HUES48 (cell line): ENCODE measurements at regions not wholly inside any gene's neighbourhood (a gene's known extent, or its start where the extent isn't known, plus 50 kb on each side); places are given as distances from the start of the nearest gene placed in this dataset.

Experiments
- H3K27ac ChIP-seq: one replicate; pipeline ENCODE4 v1.7.0; 2013; ENCODE audit warnings: low read depth, low read length, inconsistent platforms
- H3K27me3 ChIP-seq: 2 replicates; pipeline ENCODE4 v1.6.1; 2013; ENCODE audit warnings: mild to moderate bottlenecking, low read length; ENCODE audit not compliant: control insufficient read depth, insufficient read depth
- H3K36me3 ChIP-seq: 2 replicates; pipeline ENCODE4 v1.6.1; 2013; ENCODE audit warnings: low read length; ENCODE audit not compliant: control insufficient read depth, insufficient read depth
- H3K4me1 ChIP-seq: 2 replicates; pipeline ENCODE4 v1.6.1; 2013; ENCODE audit warnings: mild to moderate bottlenecking, low read length; ENCODE audit not compliant: control insufficient read depth, insufficient read depth
- H3K4me3 ChIP-seq: 2 replicates; pipeline ENCODE4 v1.5.1; 2013; ENCODE audit warnings: mild to moderate bottlenecking, low read depth, low read length
- H3K9ac ChIP-seq: 2 replicates; pipeline ENCODE4 v1.6.1; 2013; ENCODE audit warnings: mild to moderate bottlenecking, low read depth, low read length, moderate library complexity
- H3K9me3 ChIP-seq: 2 replicates; pipeline ENCODE4 v1.6.1; 2013; ENCODE audit warnings: low read length; ENCODE audit not compliant: control insufficient read depth, insufficient read depth

DNA sequence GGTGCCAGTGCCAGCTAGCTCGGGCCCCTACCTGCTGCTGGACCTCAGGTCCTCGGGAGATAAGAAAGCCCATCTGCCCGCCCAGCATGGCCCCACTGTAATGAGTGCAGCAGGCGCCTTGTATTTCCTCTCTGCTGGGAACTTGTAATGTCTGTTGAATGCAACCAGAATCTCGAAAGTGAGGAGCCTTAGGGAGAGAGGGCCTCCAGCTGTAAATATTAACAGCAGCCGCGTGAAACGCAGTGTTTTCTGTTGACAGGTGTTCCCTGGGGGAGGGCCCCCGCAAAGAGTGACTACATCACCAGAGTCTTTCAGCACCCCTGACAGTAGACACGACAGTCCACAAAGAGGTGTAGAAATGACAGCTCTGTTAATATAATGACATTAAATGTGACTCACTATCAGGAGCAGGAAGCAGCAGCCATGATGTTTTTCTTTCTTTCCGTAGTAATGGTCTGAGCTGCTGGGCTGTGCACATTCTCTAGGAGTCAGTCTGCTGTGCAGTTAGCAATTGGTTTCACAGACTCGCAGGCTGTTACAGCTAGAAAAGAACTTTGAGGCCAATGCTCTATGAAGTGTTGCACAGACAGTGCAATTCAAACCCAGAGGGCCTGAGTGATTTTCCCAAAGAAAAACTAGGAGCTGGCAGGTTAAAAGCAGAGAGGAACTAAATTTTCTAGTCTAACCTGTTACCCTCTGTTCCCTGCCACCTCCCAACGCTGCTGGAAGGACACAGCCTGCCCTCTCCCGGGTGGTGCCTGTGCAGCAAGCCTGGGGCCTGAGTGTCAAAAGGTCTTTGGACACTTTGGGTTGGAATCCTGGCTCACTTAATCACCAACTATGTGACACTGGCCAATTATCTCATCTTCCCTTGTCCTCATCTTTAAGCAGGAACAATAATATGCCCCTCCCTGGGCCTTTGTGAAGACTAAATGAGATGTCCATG is 58.6 kb upstream of the WASF3 start:
- Histone ChIP-seq H3K27ac (no peak overlapping the region), H3K27me3 (no peaks in the 10 kb centered on the region), H3K9me3 (no peaks in the 10 kb centered on the region), H3K9ac (no peak overlapping the region), H3K36me3 (no peaks in the 10 kb centered on the region), H3K4me3 (no peak overlapping the region), H3K4me1 (0 out of 2 replicates have a peak, but pooled peaks cover 8% of the 10 kb centered on the region)

DNA sequence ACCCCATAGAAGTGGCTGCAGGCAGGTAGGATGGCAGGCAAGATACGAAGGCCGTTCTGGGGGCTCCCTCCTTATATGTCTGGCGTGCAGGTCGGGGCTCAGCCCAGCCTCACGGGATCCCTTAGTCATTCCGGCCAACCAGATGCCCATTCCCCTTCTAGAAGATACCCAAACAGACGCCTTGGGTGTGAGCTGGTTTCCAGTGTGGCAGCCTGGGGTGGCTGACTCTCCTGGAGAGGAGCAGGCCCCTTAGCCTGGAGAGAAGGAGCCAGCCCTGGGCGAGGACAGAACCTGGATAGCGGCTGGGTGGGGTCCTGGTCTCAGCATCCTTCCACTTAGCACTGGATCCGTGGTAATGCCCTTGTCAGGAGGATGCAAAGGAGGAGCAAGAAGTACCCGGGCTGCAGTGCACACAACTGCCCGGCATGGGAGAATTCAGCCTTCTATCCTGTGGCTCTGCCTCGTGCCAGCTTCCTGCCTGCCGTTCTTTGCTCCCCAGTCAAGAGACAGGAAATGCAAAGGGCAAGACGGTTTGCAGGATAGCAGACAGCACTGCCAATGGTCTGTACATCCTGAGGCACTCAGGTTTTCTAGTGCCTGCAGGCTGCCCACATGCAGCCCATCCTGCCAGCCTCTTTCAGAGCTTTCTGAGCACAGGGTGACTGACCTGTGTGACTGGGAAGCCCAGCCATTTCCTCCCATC is 56.7 kb upstream of the WASF3 start:
- 0 out of 2 replicates have a peak, but pooled peaks cover 4% of the 10 kb centered on the region for H3K4me1 ChIP-seq

DNA sequence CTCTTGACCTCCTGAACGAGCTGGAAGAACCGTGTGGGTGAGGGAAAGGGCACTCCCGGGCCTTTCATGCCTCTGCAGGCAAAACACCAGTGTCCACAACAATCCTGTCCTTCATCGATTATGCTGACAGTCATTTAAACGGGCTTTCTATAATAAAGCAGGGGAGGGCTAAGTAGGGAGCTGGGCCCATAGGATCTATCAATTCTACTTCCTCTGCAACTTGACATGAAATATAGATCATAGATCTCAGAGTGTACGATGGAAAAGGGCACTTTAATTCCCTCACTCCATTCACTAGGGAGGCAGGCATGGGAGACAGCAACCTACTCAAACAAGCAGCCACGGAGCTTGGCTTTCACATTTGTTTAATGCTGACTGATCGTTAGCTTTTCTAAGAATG is 55.8 kb upstream of the WASF3 start:
- Histone ChIP-seq H3K36me3 (no peaks in the 10 kb centered on the region), H3K4me1 (0 out of 2 replicates have a peak, but pooled peaks cover 4% of the 10 kb centered on the region), H3K27ac (no peak overlapping the region), H3K9me3 (no peaks in the 10 kb centered on the region), H3K9ac (no peak overlapping the region), H3K27me3 (no peaks in the 10 kb centered on the region), H3K4me3 (no peak overlapping the region)

More for the DNA sequence above, 56.7 kb upstream of the WASF3 start:
- no peak overlapping the region for H3K9ac ChIP-seq
- no peak overlapping the region for H3K27ac ChIP-seq
- H3K36me3 ChIP-seq, result no peaks in the 10 kb centered on the region
- no peaks in the 10 kb centered on the region for H3K27me3 ChIP-seq
- no peaks in the 10 kb centered on the region for H3K9me3 ChIP-seq
- no peak overlapping the region for H3K4me3 ChIP-seq

DNA sequence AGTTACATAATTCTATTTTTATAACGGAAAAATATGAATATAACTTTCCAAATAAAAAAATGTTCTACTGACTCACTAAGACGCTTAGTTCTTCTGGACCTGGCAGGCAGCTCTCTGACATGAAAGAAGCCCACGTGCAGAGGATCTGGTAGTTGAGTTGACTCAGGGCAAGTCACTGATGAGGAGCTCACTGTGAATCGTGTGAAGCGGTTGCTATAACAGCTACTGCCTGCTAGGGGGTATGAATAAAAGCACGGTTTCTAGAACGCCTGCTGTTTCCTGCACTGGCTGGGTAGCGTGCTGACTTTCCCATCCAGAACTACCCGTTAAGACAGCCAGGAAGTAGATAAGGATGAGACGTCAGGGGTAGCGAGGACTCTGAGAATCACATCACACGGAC is 54.7 kb upstream of the WASF3 start:
- Histone ChIP-seq H3K4me1 (0 out of 2 replicates have a peak, but pooled peaks cover 4% of the 10 kb centered on the region), H3K4me3 (no peak overlapping the region), H3K9ac (no peak overlapping the region), H3K27ac (no peak overlapping the region), H3K36me3 (no peaks in the 10 kb centered on the region), H3K27me3 (no peaks in the 10 kb centered on the region), H3K9me3 (no peaks in the 10 kb centered on the region)

DNA sequence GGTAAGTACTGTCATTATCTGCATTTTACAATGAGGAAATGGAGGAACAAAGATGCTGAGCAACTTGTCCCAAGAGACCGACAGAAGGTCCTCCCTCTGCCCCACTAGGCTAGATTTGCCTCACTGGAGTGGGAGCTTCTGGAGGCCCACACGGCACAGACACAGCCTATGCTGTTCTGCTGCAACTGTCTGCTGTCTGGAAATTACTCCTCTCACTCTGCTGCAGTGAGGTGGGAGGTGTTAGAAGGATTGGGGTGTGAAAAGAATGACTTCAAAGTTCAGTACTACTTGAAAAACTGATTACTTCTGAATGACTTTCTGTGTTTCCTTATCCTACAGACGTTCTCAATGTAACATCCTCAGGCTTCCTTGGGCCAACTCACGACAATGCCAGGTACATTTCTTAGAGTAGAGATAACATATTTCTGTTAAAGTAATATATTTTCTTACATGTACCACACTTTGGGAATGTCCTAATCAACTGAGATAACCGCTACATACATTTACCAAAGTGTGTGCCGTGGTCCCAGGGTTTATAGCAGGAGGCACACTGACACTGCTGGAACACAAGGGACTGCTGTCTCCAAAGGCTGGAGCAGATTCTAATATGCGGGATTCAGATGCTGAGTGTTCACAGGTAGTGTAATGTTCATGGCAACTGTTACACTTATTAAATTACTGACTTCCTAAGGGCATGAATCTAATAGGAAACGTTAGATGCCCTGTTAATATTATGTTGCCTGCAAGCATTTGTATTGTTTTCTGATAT is 53.5 kb upstream of the WASF3 start:
- no peak overlapping the region for H3K9ac ChIP-seq
- no peaks in the 10 kb centered on the region for H3K27me3 ChIP-seq
- H3K4me1 ChIP-seq, result 0 out of 2 replicates have a peak, but pooled peaks cover 4% of the 10 kb centered on the region
- H3K27ac ChIP-seq, result no peak overlapping the region
- H3K9me3 ChIP-seq, result peaks cover 5% of the 10 kb centered on the region
- H3K4me3 ChIP-seq, result no peak overlapping the region
- no peaks in the 10 kb centered on the region for H3K36me3 ChIP-seq
